ENCODE measurements at regions not wholly inside any gene's neighbourhood (a gene's known extent, or its start where the extent isn't known, plus 50 kb on each side); places are given as distances from the start of the nearest gene placed in this dataset.
"Not testable (repeated sequence)": the region's sequence is repeated elsewhere in the genome, so short reads cannot be mapped to it uniquely, and the experiment has no call there.

DNA sequence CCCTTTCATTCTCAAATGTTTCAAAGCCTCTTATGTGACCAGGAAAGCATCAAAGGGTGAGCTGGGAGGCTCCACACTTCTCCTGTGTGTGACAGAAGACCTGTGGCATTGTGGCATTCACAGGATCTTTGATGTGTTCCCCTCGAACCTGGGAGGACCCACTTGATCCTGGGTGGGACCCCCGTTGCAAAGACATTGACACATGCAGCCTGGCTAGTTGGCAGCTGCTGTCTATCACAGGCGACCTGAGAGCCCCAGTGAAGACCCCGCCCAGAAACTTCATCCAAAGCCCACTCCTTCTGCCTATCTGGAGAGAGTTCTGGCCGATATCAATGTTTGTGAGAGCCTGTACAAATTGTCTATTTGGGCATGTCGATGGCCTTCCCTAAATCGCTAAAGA lies 140.4 kb upstream of the ATP2B2 start:
- no peaks in the 10 kb centered on the region for H3K36me3 Mint-ChIP-seq (ENCODE audit: insufficient read depth, unreplicated experiment)
- ChIA-PET POLR2A (no interaction called here), CTCF (no interaction called here)
- DNase-seq (ENCODE audit: unreplicated experiment): no peak
- no TSS peak for BruUV-seq (replicated peaks)
- no peak overlapping the region for H3K4me3 Mint-ChIP-seq (ENCODE audit: unreplicated experiment)
- TF ChIP-seq, protein P1, sequence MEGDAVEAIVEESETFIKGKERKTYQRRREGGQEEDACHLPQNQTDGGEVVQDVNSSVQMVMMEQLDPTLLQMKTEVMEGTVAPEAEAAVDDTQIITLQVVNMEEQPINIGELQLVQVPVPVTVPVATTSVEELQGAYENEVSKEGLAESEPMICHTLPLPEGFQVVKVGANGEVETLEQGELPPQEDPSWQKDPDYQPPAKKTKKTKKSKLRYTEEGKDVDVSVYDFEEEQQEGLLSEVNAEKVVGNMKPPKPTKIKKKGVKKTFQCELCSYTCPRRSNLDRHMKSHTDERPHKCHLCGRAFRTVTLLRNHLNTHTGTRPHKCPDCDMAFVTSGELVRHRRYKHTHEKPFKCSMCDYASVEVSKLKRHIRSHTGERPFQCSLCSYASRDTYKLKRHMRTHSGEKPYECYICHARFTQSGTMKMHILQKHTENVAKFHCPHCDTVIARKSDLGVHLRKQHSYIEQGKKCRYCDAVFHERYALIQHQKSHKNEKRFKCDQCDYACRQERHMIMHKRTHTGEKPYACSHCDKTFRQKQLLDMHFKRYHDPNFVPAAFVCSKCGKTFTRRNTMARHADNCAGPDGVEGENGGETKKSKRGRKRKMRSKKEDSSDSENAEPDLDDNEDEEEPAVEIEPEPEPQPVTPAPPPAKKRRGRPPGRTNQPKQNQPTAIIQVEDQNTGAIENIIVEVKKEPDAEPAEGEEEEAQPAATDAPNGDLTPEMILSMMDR (IDR thresholded peaks at IDR 0.05; ENCODE audit: unreplicated experiment): no peak
- no peak overlapping the region for H3K27ac Mint-ChIP-seq (ENCODE audit: low read depth, unreplicated experiment)
- no peaks in the 10 kb centered on the region for H3K4me1 Mint-ChIP-seq (ENCODE audit: insufficient read depth, unreplicated experiment)
- intact Hi-C loops (cut with micrococcal nuclease): no loop called here
- peaks cover 4% of the 10 kb centered on the region for H3K27me3 Mint-ChIP-seq (ENCODE audit: insufficient read depth, unreplicated experiment)
- no peaks in the 10 kb centered on the region for H3K9me3 Mint-ChIP-seq (ENCODE audit: unreplicated experiment)

- peaks cover 13% of the 10 kb centered on the region for H3K27me3 Mint-ChIP-seq (ENCODE audit: insufficient read depth, unreplicated experiment)
- no peaks in the 10 kb centered on the region for H3K4me1 Mint-ChIP-seq (ENCODE audit: insufficient read depth, unreplicated experiment)
- CTCF ChIA-PET: no interaction called here
- no TSS peak for BruUV-seq (replicated peaks)
- TF ChIP-seq, protein P1 (IDR thresholded peaks at IDR 0.05; ENCODE audit: unreplicated experiment): no peak
- no peaks in the 10 kb centered on the region for H3K9me3 Mint-ChIP-seq (ENCODE audit: unreplicated experiment)
- POLR2A ChIA-PET: no interaction called here
- intact Hi-C loops (cut with micrococcal nuclease): no loop called here
- H3K27ac Mint-ChIP-seq (ENCODE audit: low read depth, unreplicated experiment): no peak overlapping the region
- no peak overlapping the region for H3K4me3 Mint-ChIP-seq (ENCODE audit: unreplicated experiment)
- DNase-seq (ENCODE audit: unreplicated experiment): no peak
- H3K36me3 Mint-ChIP-seq (ENCODE audit: insufficient read depth, unreplicated experiment): no peaks in the 10 kb centered on the region
These were observed 141.3 kb upstream of the ATP2B2 start for GRCh38 chr3:10646531-10647335.

DNA sequence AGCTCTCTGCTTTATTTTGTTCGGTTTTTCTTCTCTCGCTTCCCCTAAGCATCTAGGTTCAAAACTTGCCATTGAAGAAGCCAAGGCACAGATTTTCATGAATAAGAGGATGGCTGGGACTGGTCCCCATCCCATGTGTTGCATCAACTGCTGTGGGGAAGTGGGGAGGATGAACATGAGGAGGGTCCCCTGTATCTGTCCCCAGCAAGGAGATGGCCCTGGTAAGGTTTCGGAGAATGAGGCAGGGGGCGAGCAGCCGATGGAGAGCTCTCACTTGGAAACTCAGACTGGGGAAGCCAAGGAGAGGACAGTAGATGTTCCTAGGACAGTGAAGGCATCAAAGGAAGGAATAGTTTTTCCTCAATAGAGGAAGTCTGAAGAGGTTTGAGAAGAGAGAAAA lies 142.0 kb upstream of the ATP2B2 start:
- intact Hi-C loops (cut with micrococcal nuclease): no loop called here
- no peak for DNase-seq (ENCODE audit: unreplicated experiment)
- BruUV-seq (replicated peaks): no TSS peak

DNA sequence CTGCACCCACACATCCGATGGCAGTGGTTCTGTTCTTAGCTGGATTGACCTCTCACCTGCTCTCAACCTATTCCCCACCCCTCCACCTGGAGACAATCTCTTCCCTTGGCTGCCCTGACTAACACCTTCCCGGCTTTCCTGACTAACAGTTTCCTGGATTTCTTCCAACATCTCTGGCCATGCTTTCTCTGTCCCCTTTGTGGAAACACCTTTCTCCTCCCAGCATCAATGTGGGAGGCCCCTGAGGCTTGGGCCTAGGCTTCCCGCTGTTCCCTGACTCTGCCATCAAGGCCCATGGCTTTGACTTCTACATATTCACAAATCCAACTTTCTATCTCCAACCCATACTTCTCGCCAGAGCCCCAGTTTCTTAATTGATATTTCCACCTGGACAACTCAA lies 142.8 kb upstream of the ATP2B2 start:
- peak; percentile 63 for DNase-seq (ENCODE audit: unreplicated experiment)
- Mint-ChIP-seq H3K27ac (ENCODE audit: low read depth, unreplicated experiment) (no peak overlapping the region), H3K4me1 (ENCODE audit: insufficient read depth, unreplicated experiment) (no peaks in the 10 kb centered on the region), H3K9me3 (ENCODE audit: unreplicated experiment) (no peaks in the 10 kb centered on the region), H3K36me3 (ENCODE audit: insufficient read depth, unreplicated experiment) (no peaks in the 10 kb centered on the region), H3K4me3 (ENCODE audit: unreplicated experiment) (no peak overlapping the region), H3K27me3 (ENCODE audit: insufficient read depth, unreplicated experiment) (peaks cover 14% of the 10 kb centered on the region)
- TF ChIP-seq, protein P1 (IDR thresholded peaks at IDR 0.05; ENCODE audit: unreplicated experiment): no peak
- ChIA-PET POLR2A (no interaction called here), CTCF (no interaction called here)
- BruUV-seq (replicated peaks): no TSS peak
- intact Hi-C loops (cut with micrococcal nuclease): no loop called here

More for the DNA sequence above, 142.0 kb upstream of the ATP2B2 start:
- Mint-ChIP-seq H3K4me3 (ENCODE audit: unreplicated experiment) (no peak overlapping the region), H3K4me1 (ENCODE audit: insufficient read depth, unreplicated experiment) (no peaks in the 10 kb centered on the region), H3K36me3 (ENCODE audit: insufficient read depth, unreplicated experiment) (no peaks in the 10 kb centered on the region), H3K27me3 (ENCODE audit: insufficient read depth, unreplicated experiment) (peaks cover 14% of the 10 kb centered on the region), H3K9me3 (ENCODE audit: unreplicated experiment) (no peaks in the 10 kb centered on the region), H3K27ac (ENCODE audit: low read depth, unreplicated experiment) (no peak overlapping the region)
- CTCF ChIA-PET: no interaction called here
- TF ChIP-seq, protein P1 (IDR thresholded peaks at IDR 0.05; ENCODE audit: unreplicated experiment): no peak
- POLR2A ChIA-PET: no interaction called here

GRCh38 chr3:10649463-10649862 lies 144.1 kb upstream of the ATP2B2 start:
- CTCF ChIA-PET; H3K27ac Mint-ChIP-seq (ENCODE audit: low read depth, unreplicated experiment); H3K36me3 Mint-ChIP-seq (ENCODE audit: insufficient read depth, unreplicated experiment); H3K4me1 Mint-ChIP-seq (ENCODE audit: insufficient read depth, unreplicated experiment); intact Hi-C loops (cut with micrococcal nuclease); BruUV-seq (replicated peaks); POLR2A ChIA-PET; H3K4me3 Mint-ChIP-seq (ENCODE audit: unreplicated experiment); DNase-seq (ENCODE audit: unreplicated experiment); H3K9me3 Mint-ChIP-seq (ENCODE audit: unreplicated experiment): not testable (repeated sequence)
- H3K27me3 Mint-ChIP-seq (ENCODE audit: insufficient read depth, unreplicated experiment): peaks cover 27% of the 10 kb centered on the region

Data from MCF 10A (cell line).